H1 (cell line): ENCODE measurements at regions not wholly inside any gene's neighbourhood (a gene's known extent, or its start where the extent isn't known, plus 50 kb on each side); places are given as distances from the start of the nearest gene placed in this dataset.
A peak's percentile ranks its signal among the peaks of the same experiment; 100 is the strongest.

Experiments used
- CTCF ChIA-PET: fragments of 300-600 bp; sonication (Branson Sonifier 250); formaldehyde crosslinking; loops from one replicate; lab custom pipeline; 2021; ENCODE audit not compliant: partially characterized antibody; lab: Charles Lee
- POLR2A ChIA-PET: fragments of 300-600 bp; sonication (Branson Sonifier 250); formaldehyde crosslinking; loops from one replicate; lab custom pipeline; 2021; ENCODE audit warnings: inconsistent platforms; ENCODE audit not compliant: partially characterized antibody; lab: Charles Lee
- DNase-seq, 2 experiments: peaks; one replicate each; pipeline versions ENCODE4 v3.0.0 to v3.0.0-alpha.2; 2010 to 2022; ENCODE audit warnings: low spot score in 2 of 2, low read depth in 1 of 2, mixed read lengths in 1 of 2
- FAIRE-seq: peaks from 2 replicates; lab custom pipeline; 2011; peaks lifted over from hg19 to GRCh38; lab: Jason Lieb, UNC
- H2AFZ ChIP-seq: 2 replicates; pipeline ENCODE4 v1.8.1; 2012; ENCODE audit warnings: low read length, inconsistent platforms
- H2AK5ac ChIP-seq: 2 replicates; pipeline ENCODE4 v1.6.1; 2013; ENCODE audit warnings: low read depth, low read length
- H2BK120ac ChIP-seq: replicated peaks from 2 replicates; pipeline ENCODE3; 2013; ENCODE audit warnings: low read depth, low read length, inconsistent platforms
- H2BK12ac ChIP-seq: 2 replicates; pipeline ENCODE4 v1.6.1; 2013; ENCODE audit warnings: low read depth, low read length
- H2BK15ac ChIP-seq: 2 replicates; pipeline ENCODE4 v1.6.1; 2013; ENCODE audit warnings: low read length
- H2BK20ac ChIP-seq: 2 replicates; pipeline ENCODE4 v1.6.1; 2013; ENCODE audit warnings: low read length
- H2BK5ac ChIP-seq: 2 replicates; pipeline ENCODE4 v1.6.1; 2013; ENCODE audit warnings: low read depth, low read length
- H3K14ac ChIP-seq: 2 replicates; pipeline ENCODE4 v1.6.1; 2013; ENCODE audit warnings: inconsistent platforms; ENCODE audit not compliant: insufficient read length
- H3K18ac ChIP-seq: 2 replicates; pipeline ENCODE4 v1.6.1; 2013; ENCODE audit warnings: low read length; ENCODE audit errors: extremely low read depth
- H3K23ac ChIP-seq: 2 replicates; pipeline ENCODE4 v1.6.1; 2013; ENCODE audit warnings: inconsistent platforms; ENCODE audit not compliant: insufficient read length
- H3K23me2 ChIP-seq: 2 replicates; pipeline ENCODE4 v1.6.1; 2013; ENCODE audit warnings: low read depth, low read length
- H3K27ac ChIP-seq: 2 replicates; pipeline ENCODE4 v1.6.1; 2011; ENCODE audit warnings: low read depth, low read length, inconsistent platforms
- H3K27me3 ChIP-seq, 4 experiments: replicated peaks in 1 of 4; 1 replicate in 1 of 4; 2 replicates in 3 of 4; pipeline versions ENCODE4 v1.6.1 to v1.8.1; 2011 to 2013; ENCODE audit warnings: low read length in 3 of 4, mild to moderate bottlenecking in 3 of 4, inconsistent platforms in 2 of 4, mixed read lengths in 2 of 4, moderate library complexity in 1 of 4; ENCODE audit not compliant: control insufficient read depth in 3 of 4, insufficient read depth in 3 of 4; ENCODE audit errors: extremely low read depth in 1 of 4
- H3K36me3 ChIP-seq, 4 experiments: 2 replicates each; pipeline versions ENCODE4 v1.6.1 to v1.8.1; 2011 to 2013; ENCODE audit warnings: mild to moderate bottlenecking in 4 of 4, low read length in 3 of 4, moderate library complexity in 2 of 4, control low read depth in 1 of 4, inconsistent platforms in 1 of 4; ENCODE audit not compliant: insufficient read depth in 4 of 4, control insufficient read depth in 2 of 4
- H3K4ac ChIP-seq: replicated peaks from 2 replicates; pipeline ENCODE3; 2013; ENCODE audit warnings: low read length, low read depth, mixed read lengths, inconsistent platforms; ENCODE audit not compliant: insufficient read length
- H3K4me1 ChIP-seq, 4 experiments: replicated peaks in 1 of 4; 1 replicate in 1 of 4; 2 replicates in 3 of 4; pipeline versions ENCODE4 v1.6.1 to v1.8.1; 2011 to 2013; ENCODE audit warnings: low read length in 3 of 4, inconsistent platforms in 2 of 4, mixed read lengths in 1 of 4; ENCODE audit not compliant: insufficient read depth in 4 of 4, control insufficient read depth in 3 of 4
- H3K4me2 ChIP-seq, 2 experiments: 2 replicates each; pipeline versions ENCODE4 v1.6.1 to v1.8.1; 2011 to 2013; ENCODE audit warnings: low read depth in 2 of 2, low read length in 2 of 2, control low read depth in 1 of 2, inconsistent platforms in 1 of 2, mild to moderate bottlenecking in 1 of 2; ENCODE audit not compliant: insufficient read depth in 1 of 2
- H3K4me3 ChIP-seq, 4 experiments: fragments of 200-600, 300-600 bp in 1 of 4; sonication (generic), shearing (Covaris generic), sonication (Bioruptor Twin) in 1 of 4; 2 replicates each; pipeline versions ENCODE4 v1.5.1 to v1.8.1; 2011 to 2016; ENCODE audit warnings: low read length in 4 of 4, low read depth in 3 of 4, control low read depth in 2 of 4, inconsistent platforms in 2 of 4, mild to moderate bottlenecking in 2 of 4, mixed read lengths in 1 of 4, moderate library complexity in 1 of 4; ENCODE audit not compliant: insufficient read depth in 2 of 4; ENCODE audit errors: extremely low read depth in 1 of 4
- H3K56ac ChIP-seq: replicated peaks from 2 replicates; pipeline ENCODE3; 2013; ENCODE audit warnings: low read depth, mild to moderate bottlenecking, mixed read lengths, low read length, inconsistent platforms; ENCODE audit not compliant: insufficient read length
- H3K79me1 ChIP-seq: 2 replicates; pipeline ENCODE4 v1.6.1; 2013; ENCODE audit warnings: low read depth, low read length, control low read depth
- H3K79me2 ChIP-seq, 2 experiments: 2 replicates each; pipeline versions ENCODE4 v1.6.1 to v1.8.1; 2012 to 2013; ENCODE audit warnings: low read length in 2 of 2, mild to moderate bottlenecking in 2 of 2, inconsistent platforms in 1 of 2; ENCODE audit not compliant: insufficient read depth in 2 of 2, control insufficient read depth in 1 of 2
- H3K9ac ChIP-seq, 4 experiments: replicated peaks in 1 of 4; 1 replicate in 1 of 4; 2 replicates in 3 of 4; pipeline versions ENCODE4 v1.6.1 to v1.8.1; 2011 to 2013; ENCODE audit warnings: low read depth in 3 of 4, low read length in 3 of 4, control low read depth in 2 of 4, mild to moderate bottlenecking in 2 of 4, moderate library complexity in 2 of 4, inconsistent platforms in 1 of 4; ENCODE audit errors: extremely low read depth in 1 of 4
- H3K9me3 ChIP-seq, 2 experiments: 2 replicates each; pipeline versions ENCODE4 v1.6.1 to v1.8.1; 2012 to 2013; ENCODE audit warnings: mild to moderate bottlenecking in 2 of 2, moderate library complexity in 2 of 2, control low read depth in 1 of 2, inconsistent platforms in 1 of 2, low read depth in 1 of 2, low read length in 1 of 2, mixed read lengths in 1 of 2; ENCODE audit not compliant: insufficient read depth in 2 of 2
- H4K20me1 ChIP-seq, 2 experiments: replicated peaks in 1 of 2; 2 replicates each; pipeline versions ENCODE3 to v1.8.1; 2011 to 2013; ENCODE audit warnings: inconsistent platforms in 2 of 2, low read length in 2 of 2, mild to moderate bottlenecking in 1 of 2; ENCODE audit not compliant: insufficient read depth in 2 of 2, control insufficient read depth in 1 of 2
- H4K5ac ChIP-seq: 2 replicates; pipeline ENCODE4 v1.6.1; 2013; ENCODE audit warnings: low read length, low read depth, mixed read lengths, inconsistent platforms; ENCODE audit not compliant: insufficient read length
- H4K8ac ChIP-seq: 2 replicates; pipeline ENCODE4 v1.8.0; 2013; ENCODE audit warnings: mild to moderate bottlenecking, moderate library complexity, low read length, inconsistent platforms; ENCODE audit not compliant: insufficient read depth; ENCODE audit errors: extremely low read depth
- H4K91ac ChIP-seq: replicated peaks from 2 replicates; pipeline ENCODE3; 2013; ENCODE audit warnings: low read length, mixed read lengths, inconsistent platforms; ENCODE audit not compliant: insufficient read length
- ASH2L ChIP-seq: fragments of 200-600, 300-600 bp; sonication (generic); IDR thresholded peaks from one replicate; pipeline ENCODE4 v1.7.1; 2017; ENCODE audit warnings: low read length
- KDM5A ChIP-seq: fragments of 200-600 bp; IDR thresholded peaks from 2 replicates; pipeline ENCODE4 v1.7.1; 2012; ENCODE audit warnings: mild to moderate bottlenecking, low read length, inconsistent platforms, mixed read lengths
- RAD21 ChIP-seq, 2 experiments: IDR thresholded peaks in 1 of 2; conservative IDR thresholded peaks in 1 of 2; 2 replicates each; pipeline ENCODE4 v1.6.1; 2011; ENCODE audit warnings: low read depth in 2 of 2, low read length in 2 of 2, improper control_type of control experiment in 1 of 2, inconsistent platforms in 1 of 2, mild to moderate bottlenecking in 1 of 2, moderate library complexity in 1 of 2
- WGBS, 2 experiments: shearing (Covaris generic) in 1 of 2; methylation state at CpG; one replicate each; pipeline versions ENCODE4 v1.1.6 to v1.1.7; 2013 to 2015; ENCODE audit warnings: low lambda C conversion rate in 2 of 2, mixed read lengths in 2 of 2, inconsistent platforms in 1 of 2, low coverage in 1 of 2, missing lambda C conversion rate in 1 of 2; ENCODE audit not compliant: insufficient replicate concordance in 2 of 2, insufficient coverage in 1 of 2, insufficient read length in 1 of 2; ENCODE audit errors: extremely low coverage in 1 of 2, missing lambda C conversion rate in 1 of 2; 5-methylcytosine and 5-hydroxymethylcytosine counted together

GRCh38 chr5:108561416-108562204 is 179.7 kb upstream of the FBXL17 start:
- Histone ChIP-seq H3K27me3 (no peaks in the 10 kb centered on the region), H3K27ac (no peak overlapping the region), H3K79me2 (no peaks in the 10 kb centered on the region), H2BK20ac (no peak overlapping the region), H3K4ac (peak overlapping the region; percentile 30), H3K14ac (no peak overlapping the region), H3K56ac (no peak overlapping the region), H3K36me3 (peaks cover 0 to 2% (median 0%) of the 10 kb centered on the region in 4 experiments; a peak in 2 of 8 replicates), H3K4me2 (peak overlapping the region; percentile 2 to 40; a peak in 2 of 4 replicates), H4K8ac (no peak overlapping the region), H3K23ac (no peak overlapping the region), H3K4me1 (peaks cover 0 to 5% (median 3%) of the 10 kb centered on the region in 4 experiments; a peak in 4 of 7 replicates), H2AFZ (no peak overlapping the region), H3K9ac (no peak overlapping the region), H2AK5ac (no peak overlapping the region), H2BK120ac (peak overlapping the region; percentile 25), H3K9me3 (peaks cover 7 to 16% of the 10 kb centered on the region in 2 experiments), H4K91ac (peak overlapping the region; percentile 3), H3K23me2 (no peaks in the 10 kb centered on the region), H3K4me3 (no peak overlapping the region), H3K18ac (peak overlapping the region; percentile 36; the same call in 1 of the 2 replicates), H4K5ac (no peak overlapping the region), H3K79me1 (no peaks in the 10 kb centered on the region), H2BK12ac (peak overlapping the region; percentile 13; the same call in 1 of the 2 replicates), H2BK15ac (no peak overlapping the region), H2BK5ac (peak overlapping the region; percentile 72; the same call in 1 of the 2 replicates), H4K20me1 (no peaks in the 10 kb centered on the region)
- CTCF ChIA-PET = interaction anchor here (0.6 kb wide), 1 partner anchor 101 kb away, joined by 3 read pairs; no protein-coding TSS in a partner anchor
- FAIRE-seq = no peak
- POLR2A ChIA-PET = no interaction called here
- no peak for DNase-seq
- 42% methylated on average over 2 of the region's 2 CpGs; no CpG with 5 or more reads in 1 of the 2 experiments for WGBS, 2 experiments
- TF ChIP-seq KDM5A = no peak
- peak; percentile 34 for TF ChIP-seq ASH2L
- TF ChIP-seq RAD21 (IDR thresholded peaks at IDR 0.05 in 1 of 2, conservative IDR thresholded peaks at IDR 0.05 in 1 of 2; ENCODE audit: low read depth in 2 of 2, low read length in 2 of 2) = peak; percentile 20 to 21
